Ovary (tissue), 3 donors: ENCODE measurements at regions not wholly inside any gene's neighbourhood (a gene's known extent, or its start where the extent isn't known, plus 50 kb on each side); places are given as distances from the start of the nearest gene placed in this dataset.

Experiments used
- EP300 ChIP-seq: sonication (generic); formaldehyde crosslinking; IDR thresholded peaks from one replicate; pipeline ENCODE4 v1.6.1; 2017; ENCODE audit warnings: antibody characterized with exemption
- TF ChIP-seq, protein P1 (sequence below), 3 donors: fragments of 450-650 bp in 2 of 3; fragments of 200-600 bp in 1 of 3; IDR thresholded peaks; one replicate each; pipeline versions ENCODE4 v1.5.1 to v1.8.0; 2016 to 2022; ENCODE audit warnings: antibody characterized with exemption in 3 of 3, mild to moderate bottlenecking in 1 of 3
- donor health status: DM: no; HTN: no; CAD: no.

DNA sequence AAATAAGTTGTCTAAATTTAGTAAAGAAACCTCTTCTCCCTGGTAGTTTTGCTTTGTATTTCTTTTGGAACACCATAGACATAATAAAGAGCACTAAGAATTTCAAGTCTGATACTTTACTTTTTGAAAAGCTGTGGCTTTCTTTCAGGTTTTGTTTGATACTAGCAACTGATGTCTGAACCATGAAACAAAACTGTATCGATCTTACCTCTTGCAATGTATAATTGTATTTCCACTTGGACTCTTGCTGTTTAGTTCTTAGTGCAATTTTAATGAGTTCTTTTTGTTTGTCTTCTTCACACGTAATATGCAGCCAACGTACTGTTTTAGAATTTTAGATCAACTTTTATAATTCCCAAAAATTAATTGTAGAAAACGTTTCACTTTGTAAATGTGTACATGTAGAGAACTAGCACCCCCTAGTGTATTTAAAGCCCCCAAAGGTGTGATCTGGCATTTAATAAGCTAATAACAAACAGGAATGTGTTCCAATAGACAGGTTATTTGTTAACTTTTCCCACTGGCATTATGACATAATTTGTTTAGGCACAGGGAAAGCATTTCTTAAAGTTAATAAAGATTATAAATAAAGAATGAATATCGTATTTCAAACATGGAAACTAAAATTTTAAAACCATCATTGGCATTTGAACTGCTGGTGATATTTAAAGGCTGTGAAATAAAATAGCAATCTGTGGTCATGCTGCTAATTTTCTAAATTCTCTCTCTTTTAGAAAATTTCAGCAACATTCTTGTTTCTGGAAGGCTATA lies 289.1 kb upstream of the DNAJC19 start:
- TF ChIP-seq, protein P1, sequence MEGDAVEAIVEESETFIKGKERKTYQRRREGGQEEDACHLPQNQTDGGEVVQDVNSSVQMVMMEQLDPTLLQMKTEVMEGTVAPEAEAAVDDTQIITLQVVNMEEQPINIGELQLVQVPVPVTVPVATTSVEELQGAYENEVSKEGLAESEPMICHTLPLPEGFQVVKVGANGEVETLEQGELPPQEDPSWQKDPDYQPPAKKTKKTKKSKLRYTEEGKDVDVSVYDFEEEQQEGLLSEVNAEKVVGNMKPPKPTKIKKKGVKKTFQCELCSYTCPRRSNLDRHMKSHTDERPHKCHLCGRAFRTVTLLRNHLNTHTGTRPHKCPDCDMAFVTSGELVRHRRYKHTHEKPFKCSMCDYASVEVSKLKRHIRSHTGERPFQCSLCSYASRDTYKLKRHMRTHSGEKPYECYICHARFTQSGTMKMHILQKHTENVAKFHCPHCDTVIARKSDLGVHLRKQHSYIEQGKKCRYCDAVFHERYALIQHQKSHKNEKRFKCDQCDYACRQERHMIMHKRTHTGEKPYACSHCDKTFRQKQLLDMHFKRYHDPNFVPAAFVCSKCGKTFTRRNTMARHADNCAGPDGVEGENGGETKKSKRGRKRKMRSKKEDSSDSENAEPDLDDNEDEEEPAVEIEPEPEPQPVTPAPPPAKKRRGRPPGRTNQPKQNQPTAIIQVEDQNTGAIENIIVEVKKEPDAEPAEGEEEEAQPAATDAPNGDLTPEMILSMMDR (IDR thresholded peaks at IDR 0.05), result no peak
- no peak for TF ChIP-seq EP300
